ENCODE measurements at regions not wholly inside any gene's neighbourhood (a gene's known extent, or its start where the extent isn't known, plus 50 kb on each side); places are given as distances from the start of the nearest gene placed in this dataset.

GRCh38 chr9:135245482-135246247, 158.2 kb downstream of the OLFM1 start:
- Histone ChIP-seq H3K27ac (replicated peaks) (no peak overlapping the region), H3K4me3 (replicated peaks; ENCODE audit: insufficient read depth, low read length) (no peak overlapping the region), H3K27me3 (ENCODE audit: insufficient read depth, poor library complexity, severe bottlenecking) (peaks cover 3% of the 10 kb centered on the region)
- DNase-seq (ENCODE audit: low read depth in 1 of 2, low spot score in 1 of 2) = no peak
- no peak for TF ChIP-seq CTCF (IDR thresholded peaks at IDR 0.05; ENCODE audit: insufficient read depth, low read length)
- TF ChIP-seq SPI1 (IDR thresholded peaks at IDR 0.05; ENCODE audit: borderline replicate concordance, low read depth) = no peak
- TF ChIP-seq REST (IDR thresholded peaks at IDR 0.05; ENCODE audit: insufficient replicate concordance, low read depth) = no peak
- TF ChIP-seq GABPA (IDR thresholded peaks at IDR 0.05; ENCODE audit: low read depth) = no peak
- no peak for TF ChIP-seq POLR2AphosphoS5 (IDR thresholded peaks at IDR 0.05; ENCODE audit: low read depth)

- Histone ChIP-seq H3K27ac (replicated peaks) (no peak overlapping the region), H3K27me3 (ENCODE audit: insufficient read depth, poor library complexity, severe bottlenecking) (peaks cover 3% of the 10 kb centered on the region), H3K4me3 (replicated peaks; ENCODE audit: insufficient read depth, low read length) (no peak overlapping the region)
- TF ChIP-seq GABPA (IDR thresholded peaks at IDR 0.05; ENCODE audit: low read depth) = no peak
- no peak for TF ChIP-seq POLR2AphosphoS5 (IDR thresholded peaks at IDR 0.05; ENCODE audit: low read depth)
- no peak for TF ChIP-seq CTCF (IDR thresholded peaks at IDR 0.05; ENCODE audit: insufficient read depth, low read length)
- no peak for TF ChIP-seq SPI1 (IDR thresholded peaks at IDR 0.05; ENCODE audit: borderline replicate concordance, low read depth)
- no peak for TF ChIP-seq REST (IDR thresholded peaks at IDR 0.05; ENCODE audit: insufficient replicate concordance, low read depth)
- no peak for DNase-seq (ENCODE audit: low read depth in 1 of 2, low spot score in 1 of 2)
Observed at GRCh38 chr9:135246248-135247205, 159.1 kb downstream of the OLFM1 start.

GRCh38 chr9:135247227-135247930, 159.9 kb downstream of the OLFM1 start:
- no peak for DNase-seq (ENCODE audit: low read depth in 1 of 2, low spot score in 1 of 2)
- TF ChIP-seq REST (IDR thresholded peaks at IDR 0.05; ENCODE audit: insufficient replicate concordance, low read depth) = no peak
- TF ChIP-seq POLR2AphosphoS5 (IDR thresholded peaks at IDR 0.05; ENCODE audit: low read depth) = no peak
- no peak for TF ChIP-seq GABPA (IDR thresholded peaks at IDR 0.05; ENCODE audit: low read depth)
- H3K27me3 ChIP-seq (ENCODE audit: insufficient read depth, poor library complexity, severe bottlenecking) = peaks cover 4% of the 10 kb centered on the region

More at GRCh38 chr9:135247227-135247930, 159.9 kb downstream of the OLFM1 start:
- Histone ChIP-seq H3K27ac (replicated peaks) (no peak overlapping the region), H3K4me3 (replicated peaks; ENCODE audit: insufficient read depth, low read length) (no peak overlapping the region)
